Right lobe of liver (tissue), 4 donors: ENCODE measurements at regions not wholly inside any gene's neighbourhood (a gene's known extent, or its start where the extent isn't known, plus 50 kb on each side); places are given as distances from the start of the nearest gene placed in this dataset.

ENCODE experiments used
- POLR2A ChIP-seq: fragments of 450-650 bp; IDR thresholded peaks from one replicate; pipeline ENCODE4 v1.6.1; 2017; ENCODE audit warnings: antibody characterized with exemption, mild to moderate bottlenecking
- TF ChIP-seq, protein P1 (sequence below), 4 donors: fragments of 200-600 bp in 3 of 4; fragments of 450-650 bp in 1 of 4; IDR thresholded peaks; one replicate each; pipeline versions ENCODE4 v1.5.1 to v1.8.0; 2016 to 2022; ENCODE audit warnings: antibody characterized with exemption in 4 of 4, mild to moderate bottlenecking in 2 of 4
- donor health status: DM: no; HTN: no; CAD: no.
- donor health status: DM: no; HTN: no; CAD: no.
- donor health status: DM: no; HTN: yes; CAD: no.

DNA sequence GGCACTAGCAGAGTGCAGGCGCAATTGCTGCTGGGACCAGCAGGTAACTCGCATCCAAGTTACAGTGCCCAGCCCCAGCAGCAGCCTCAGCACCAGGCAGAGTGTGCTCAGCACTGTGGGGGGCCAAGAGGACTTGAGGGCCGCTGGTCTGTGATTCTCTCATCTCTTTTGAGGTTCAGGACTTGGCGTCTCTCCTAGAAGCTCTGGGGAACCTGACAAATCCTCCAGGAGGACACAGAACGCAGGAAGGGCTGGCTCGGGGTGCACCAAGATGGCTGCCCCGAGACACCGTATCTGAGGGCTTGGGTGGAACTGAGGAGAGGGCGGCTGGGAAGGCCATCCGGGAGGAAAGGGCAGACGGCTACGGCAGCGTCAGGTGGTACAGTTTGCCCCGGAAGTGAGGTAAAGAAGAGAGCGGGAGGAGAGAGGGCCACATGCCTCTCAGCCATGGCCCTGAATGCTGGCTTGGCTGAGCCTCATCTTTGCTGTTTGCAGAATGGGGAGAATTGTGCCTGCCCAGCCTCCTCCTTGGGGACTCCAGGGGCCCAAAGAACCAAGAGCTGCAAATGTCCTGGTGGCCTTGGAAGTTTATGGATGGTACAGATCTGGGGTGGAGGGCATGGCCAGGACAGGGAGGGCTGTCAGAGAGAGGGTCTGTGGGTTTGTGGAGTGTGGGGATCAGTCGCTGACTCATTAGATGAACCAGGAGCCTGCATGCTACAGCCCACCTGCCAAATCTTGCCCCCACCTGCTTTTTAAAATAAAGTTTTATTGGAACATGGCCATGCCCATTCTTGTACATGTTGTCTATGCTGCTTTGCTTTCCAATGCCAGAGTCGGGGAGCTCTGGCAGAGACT lies 78.0 kb downstream of the MYEOV start:
- TF ChIP-seq, protein P1, sequence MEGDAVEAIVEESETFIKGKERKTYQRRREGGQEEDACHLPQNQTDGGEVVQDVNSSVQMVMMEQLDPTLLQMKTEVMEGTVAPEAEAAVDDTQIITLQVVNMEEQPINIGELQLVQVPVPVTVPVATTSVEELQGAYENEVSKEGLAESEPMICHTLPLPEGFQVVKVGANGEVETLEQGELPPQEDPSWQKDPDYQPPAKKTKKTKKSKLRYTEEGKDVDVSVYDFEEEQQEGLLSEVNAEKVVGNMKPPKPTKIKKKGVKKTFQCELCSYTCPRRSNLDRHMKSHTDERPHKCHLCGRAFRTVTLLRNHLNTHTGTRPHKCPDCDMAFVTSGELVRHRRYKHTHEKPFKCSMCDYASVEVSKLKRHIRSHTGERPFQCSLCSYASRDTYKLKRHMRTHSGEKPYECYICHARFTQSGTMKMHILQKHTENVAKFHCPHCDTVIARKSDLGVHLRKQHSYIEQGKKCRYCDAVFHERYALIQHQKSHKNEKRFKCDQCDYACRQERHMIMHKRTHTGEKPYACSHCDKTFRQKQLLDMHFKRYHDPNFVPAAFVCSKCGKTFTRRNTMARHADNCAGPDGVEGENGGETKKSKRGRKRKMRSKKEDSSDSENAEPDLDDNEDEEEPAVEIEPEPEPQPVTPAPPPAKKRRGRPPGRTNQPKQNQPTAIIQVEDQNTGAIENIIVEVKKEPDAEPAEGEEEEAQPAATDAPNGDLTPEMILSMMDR (IDR thresholded peaks at IDR 0.05): no peak
- TF ChIP-seq POLR2A: no peak
